ENCODE measurements at regions not wholly inside any gene's neighbourhood (a gene's known extent, or its start where the extent isn't known, plus 50 kb on each side); places are given as distances from the start of the nearest gene placed in this dataset.

- Mint-ChIP-seq H3K4me1 (peaks cover 63% of the 10 kb centered on the region), H3K27me3 (ENCODE audit: low read depth) (no peaks in the 10 kb centered on the region), H3K27ac (ENCODE audit: unreplicated experiment) (peak overlapping the region; percentile 59), H3K4me3 (no peak overlapping the region), H3K36me3 (ENCODE audit: low read depth) (no peaks in the 10 kb centered on the region), H3K9me3 (no peaks in the 10 kb centered on the region)
- no peak for DNase-seq (ENCODE audit: low read depth, low spot score)
- no peak for TF ChIP-seq CTCF (conservative IDR thresholded peaks at IDR 0.05)
Measured at GRCh38 chr2:111701798-111702118, 182.2 kb downstream of the ANAPC1 start.

- H3K27me3 Mint-ChIP-seq (ENCODE audit: low read depth): no peaks in the 10 kb centered on the region
- peak overlapping the region; percentile 59 for H3K27ac Mint-ChIP-seq (ENCODE audit: unreplicated experiment)
- H3K4me3 Mint-ChIP-seq: peak overlapping the region; percentile 36
- no peaks in the 10 kb centered on the region for H3K9me3 Mint-ChIP-seq
- TF ChIP-seq CTCF (conservative IDR thresholded peaks at IDR 0.05): peak; percentile 74
- no peaks in the 10 kb centered on the region for H3K36me3 Mint-ChIP-seq (ENCODE audit: low read depth)
- H3K4me1 Mint-ChIP-seq: peaks cover 63% of the 10 kb centered on the region
- peak; percentile 61 for DNase-seq (ENCODE audit: low read depth, low spot score)
Measured at GRCh38 chr2:111702119-111702803, 181.7 kb downstream of the ANAPC1 start.

GRCh38 chr2:111702804-111703196, 181.2 kb downstream of the ANAPC1 start:
- Mint-ChIP-seq H3K9me3 (no peaks in the 10 kb centered on the region), H3K4me1 (peaks cover 63% of the 10 kb centered on the region), H3K27me3 (ENCODE audit: low read depth) (no peaks in the 10 kb centered on the region), H3K36me3 (ENCODE audit: low read depth) (no peaks in the 10 kb centered on the region), H3K4me3 (peak overlapping the region; percentile 36), H3K27ac (ENCODE audit: unreplicated experiment) (peak overlapping the region; percentile 59)
- no peak for DNase-seq (ENCODE audit: low read depth, low spot score)
- no peak for TF ChIP-seq CTCF (conservative IDR thresholded peaks at IDR 0.05)

- Mint-ChIP-seq H3K9me3 (no peaks in the 10 kb centered on the region), H3K4me3 (no peak overlapping the region), H3K27ac (ENCODE audit: unreplicated experiment) (no peak overlapping the region), H3K27me3 (ENCODE audit: low read depth) (no peaks in the 10 kb centered on the region), H3K4me1 (peaks cover 54% of the 10 kb centered on the region), H3K36me3 (ENCODE audit: low read depth) (no peaks in the 10 kb centered on the region)
- TF ChIP-seq CTCF (conservative IDR thresholded peaks at IDR 0.05): no peak
- DNase-seq (ENCODE audit: low read depth, low spot score): no peak
Measured at GRCh38 chr2:111703759-111704158, 180.2 kb downstream of the ANAPC1 start.

GRCh38 chr2:111704246-111704645, 179.7 kb downstream of the ANAPC1 start:
- Mint-ChIP-seq H3K9me3 (no peaks in the 10 kb centered on the region), H3K27me3 (ENCODE audit: low read depth) (no peaks in the 10 kb centered on the region), H3K27ac (ENCODE audit: unreplicated experiment) (no peak overlapping the region), H3K36me3 (ENCODE audit: low read depth) (no peaks in the 10 kb centered on the region), H3K4me3 (no peak overlapping the region), H3K4me1 (peaks cover 49% of the 10 kb centered on the region)
- TF ChIP-seq CTCF (conservative IDR thresholded peaks at IDR 0.05): no peak
- DNase-seq (ENCODE audit: low read depth, low spot score): no peak

Measured in neural crest cell (in vitro differentiated cells).